ENCODE measurements at regions not wholly inside any gene's neighbourhood (a gene's known extent, or its start where the extent isn't known, plus 50 kb on each side); places are given as distances from the start of the nearest gene placed in this dataset.

DNA sequence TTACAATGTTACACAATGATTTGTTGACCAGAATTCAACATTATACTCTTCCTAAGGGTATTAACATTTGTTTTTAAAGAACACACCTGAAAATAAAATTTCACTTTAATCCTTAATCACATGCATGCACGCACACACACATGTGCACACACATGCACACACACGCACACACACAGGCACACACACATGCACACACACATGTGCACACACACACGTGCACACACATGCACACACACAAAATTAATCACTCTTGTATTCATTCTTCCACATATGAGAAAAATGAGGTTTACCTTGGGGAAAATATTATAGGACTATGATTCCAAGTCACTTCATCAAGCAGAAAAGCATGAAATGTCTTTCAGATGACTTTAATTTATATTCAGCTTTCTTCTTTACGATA lies 331.8 kb upstream of the PLD5 start:
- no peaks in the 10 kb centered on the region for H3K27me3 ChIP-seq
- H3K4me2 ChIP-seq, result no peak overlapping the region
- H4K20me1 ChIP-seq, result no peaks in the 10 kb centered on the region
- H3K4me3 ChIP-seq, result no peak overlapping the region
- no peaks in the 10 kb centered on the region for H3K36me3 ChIP-seq
- no peak for TF ChIP-seq Cebpa-rat (IDR thresholded peaks at IDR 0.05)
- no peak overlapping the region for H3K9ac ChIP-seq
- no peak overlapping the region for H3K27ac ChIP-seq
- peaks cover 0 to 9% (median 7%) of the 10 kb centered on the region in 10 experiments; a peak in 10 of 20 replicates for H3K4me1 ChIP-seq
- H3K9me3 ChIP-seq (replicated peaks in 1 of 11), result 0 out of 22 replicates have a peak, but pooled peaks cover 0 to 1% (median 0%) of the 10 kb centered on the region in 11 experiments

DNA sequence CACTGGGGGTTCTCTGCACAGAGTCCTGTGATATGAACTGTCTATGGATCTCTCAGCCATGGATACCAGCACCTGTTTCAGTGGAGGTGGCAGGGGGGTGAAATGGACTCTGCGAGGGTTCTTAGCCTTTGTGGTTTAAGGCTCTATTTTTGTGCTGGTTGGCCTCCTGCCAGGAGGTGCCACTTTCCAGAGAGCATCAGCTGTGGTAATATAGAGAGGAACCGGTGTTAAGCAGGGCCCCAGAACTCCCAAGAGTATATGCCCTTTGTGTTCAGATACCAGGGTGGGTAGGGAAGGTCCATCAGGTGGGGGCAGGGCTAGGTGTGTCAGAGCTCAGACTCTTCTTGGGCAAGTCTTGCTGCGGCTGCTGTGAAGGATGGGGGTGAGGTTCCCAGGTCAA lies 330.0 kb upstream of the PLD5 start:
- Histone ChIP-seq H3K4me3 (no peak overlapping the region), H3K27ac (no peak overlapping the region), H3K27me3 (no peaks in the 10 kb centered on the region), H3K9me3 (replicated peaks in 1 of 11) (peaks cover 0 to 10% (median 5%) of the 10 kb centered on the region in 11 experiments; a peak in 7 of 22 replicates), H3K9ac (no peak overlapping the region), H4K20me1 (no peaks in the 10 kb centered on the region), H3K36me3 (no peaks in the 10 kb centered on the region), H3K4me1 (peaks cover 0 to 9% (median 7%) of the 10 kb centered on the region in 10 experiments; a peak in 10 of 20 replicates), H3K4me2 (peak overlapping the region in 8 of 11 experiments; percentile 13 to 61 (median 40); a peak in 13 of 22 replicates)
- TF ChIP-seq Cebpa-rat (IDR thresholded peaks at IDR 0.05), result no peak

GRCh38 chr1:242847390-242847993 lies 323.0 kb upstream of the PLD5 start:
- H4K20me1 ChIP-seq, result no peaks in the 10 kb centered on the region
- no peaks in the 10 kb centered on the region for H3K36me3 ChIP-seq
- TF ChIP-seq Cebpa-rat (IDR thresholded peaks at IDR 0.05), result no peak
- no peaks in the 10 kb centered on the region for H3K4me1 ChIP-seq
- H3K27me3 ChIP-seq, result no peaks in the 10 kb centered on the region
- no peak overlapping the region for H3K4me2 ChIP-seq
- H3K4me3 ChIP-seq, result no peak overlapping the region
- H3K9me3 ChIP-seq (replicated peaks in 1 of 11), result peaks cover 9 to 31% (median 16%) of the 10 kb centered on the region in 11 experiments; a peak in 20 of 22 replicates
- no peak overlapping the region for H3K27ac ChIP-seq
- no peak overlapping the region for H3K9ac ChIP-seq

- H3K36me3 ChIP-seq, result no peaks in the 10 kb centered on the region
- TF ChIP-seq Cebpa-rat (IDR thresholded peaks at IDR 0.05), result no peak
- H3K9me3 ChIP-seq (replicated peaks in 1 of 11), result peaks cover 7 to 20% (median 12%) of the 10 kb centered on the region in 11 experiments; a peak in 20 of 22 replicates
- no peaks in the 10 kb centered on the region for H3K27me3 ChIP-seq
- H4K20me1 ChIP-seq, result no peaks in the 10 kb centered on the region
- no peak overlapping the region for H3K4me3 ChIP-seq
- no peak overlapping the region for H3K27ac ChIP-seq
- H3K4me2 ChIP-seq, result no peak overlapping the region
- no peaks in the 10 kb centered on the region for H3K4me1 ChIP-seq
- H3K9ac ChIP-seq, result no peak overlapping the region
Measured at GRCh38 chr1:242842094-242842493, 317.6 kb upstream of the PLD5 start.

- no peak overlapping the region for H3K9ac ChIP-seq
- H3K4me3 ChIP-seq, result no peak overlapping the region
- H3K9me3 ChIP-seq (replicated peaks in 1 of 11), result peaks cover 5 to 11% (median 9%) of the 10 kb centered on the region in 11 experiments; a peak in 20 of 22 replicates
- H3K36me3 ChIP-seq, result no peaks in the 10 kb centered on the region
- H3K4me1 ChIP-seq, result no peaks in the 10 kb centered on the region
- no peaks in the 10 kb centered on the region for H3K27me3 ChIP-seq
- H4K20me1 ChIP-seq, result no peaks in the 10 kb centered on the region
- H3K4me2 ChIP-seq, result no peak overlapping the region
- no peak overlapping the region for H3K27ac ChIP-seq
- TF ChIP-seq Cebpa-rat (IDR thresholded peaks at IDR 0.05), result no peak
Measured at GRCh38 chr1:242839101-242839500, 314.6 kb upstream of the PLD5 start.

- no peaks in the 10 kb centered on the region for H3K9me3 ChIP-seq (replicated peaks in 1 of 11)
- no peak overlapping the region for H3K9ac ChIP-seq
- H3K36me3 ChIP-seq, result no peaks in the 10 kb centered on the region
Measured at GRCh38 chr1:242836423-242836822, 311.9 kb upstream of the PLD5 start.

GRCh38 chr1:242828828-242829227 lies 304.3 kb upstream of the PLD5 start:
- no peaks in the 10 kb centered on the region for H3K4me1 ChIP-seq
- no peak for TF ChIP-seq Cebpa-rat (IDR thresholded peaks at IDR 0.05)
- H3K27ac ChIP-seq, result no peak overlapping the region
- H3K9ac ChIP-seq, result no peak overlapping the region
- H3K36me3 ChIP-seq, result no peaks in the 10 kb centered on the region
- H4K20me1 ChIP-seq, result no peaks in the 10 kb centered on the region
- no peaks in the 10 kb centered on the region for H3K27me3 ChIP-seq
- H3K4me3 ChIP-seq, result no peak overlapping the region
- no peak overlapping the region for H3K4me2 ChIP-seq
- no peaks in the 10 kb centered on the region for H3K9me3 ChIP-seq (replicated peaks in 1 of 11)

More at GRCh38 chr1:242836423-242836822, 311.9 kb upstream of the PLD5 start:
- no peaks in the 10 kb centered on the region for H3K27me3 ChIP-seq
- H4K20me1 ChIP-seq, result no peaks in the 10 kb centered on the region
- no peaks in the 10 kb centered on the region for H3K4me1 ChIP-seq
- no peak overlapping the region for H3K4me3 ChIP-seq
- no peak overlapping the region for H3K4me2 ChIP-seq
- H3K27ac ChIP-seq, result no peak overlapping the region
- TF ChIP-seq Cebpa-rat (IDR thresholded peaks at IDR 0.05), result no peak

- no peak overlapping the region for H3K4me3 ChIP-seq
- H3K27ac ChIP-seq, result no peak overlapping the region
- H3K36me3 ChIP-seq, result no peaks in the 10 kb centered on the region
- H3K4me2 ChIP-seq, result no peak overlapping the region
- no peaks in the 10 kb centered on the region for H3K4me1 ChIP-seq
- no peaks in the 10 kb centered on the region for H3K27me3 ChIP-seq
- no peaks in the 10 kb centered on the region for H3K9me3 ChIP-seq (replicated peaks in 1 of 11)
- no peak for TF ChIP-seq Cebpa-rat (IDR thresholded peaks at IDR 0.05)
- no peak overlapping the region for H3K9ac ChIP-seq
- H4K20me1 ChIP-seq, result no peaks in the 10 kb centered on the region
Measured at GRCh38 chr1:242828199-242828598, 303.7 kb upstream of the PLD5 start.

DNA sequence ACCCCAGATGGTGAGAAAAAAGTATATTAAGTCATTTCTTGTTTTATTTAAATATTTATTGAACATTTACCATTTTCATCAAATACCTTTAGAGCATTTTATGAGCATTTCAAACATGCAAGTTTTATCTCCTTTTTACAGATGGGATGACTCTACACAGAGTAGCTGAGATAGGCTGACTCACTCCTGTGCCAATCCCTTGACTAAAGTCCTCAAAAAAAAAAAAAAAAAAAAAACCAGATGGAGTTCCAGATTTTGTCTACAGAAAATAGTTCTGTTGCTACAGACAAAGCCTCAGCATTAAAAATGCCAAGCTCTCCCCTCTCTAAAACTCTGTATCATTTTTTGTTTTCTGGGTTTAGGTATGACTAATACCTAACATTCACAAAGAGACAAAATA lies 303.0 kb upstream of the PLD5 start:
- no peak overlapping the region for H3K27ac ChIP-seq
- no peaks in the 10 kb centered on the region for H3K4me1 ChIP-seq
- no peaks in the 10 kb centered on the region for H3K27me3 ChIP-seq
- no peaks in the 10 kb centered on the region for H4K20me1 ChIP-seq
- H3K9ac ChIP-seq, result no peak overlapping the region
- no peak for TF ChIP-seq Cebpa-rat (IDR thresholded peaks at IDR 0.05)
- H3K4me2 ChIP-seq, result no peak overlapping the region
- no peak overlapping the region for H3K4me3 ChIP-seq
- H3K36me3 ChIP-seq, result no peaks in the 10 kb centered on the region
- no peaks in the 10 kb centered on the region for H3K9me3 ChIP-seq (replicated peaks in 1 of 11)

DNA sequence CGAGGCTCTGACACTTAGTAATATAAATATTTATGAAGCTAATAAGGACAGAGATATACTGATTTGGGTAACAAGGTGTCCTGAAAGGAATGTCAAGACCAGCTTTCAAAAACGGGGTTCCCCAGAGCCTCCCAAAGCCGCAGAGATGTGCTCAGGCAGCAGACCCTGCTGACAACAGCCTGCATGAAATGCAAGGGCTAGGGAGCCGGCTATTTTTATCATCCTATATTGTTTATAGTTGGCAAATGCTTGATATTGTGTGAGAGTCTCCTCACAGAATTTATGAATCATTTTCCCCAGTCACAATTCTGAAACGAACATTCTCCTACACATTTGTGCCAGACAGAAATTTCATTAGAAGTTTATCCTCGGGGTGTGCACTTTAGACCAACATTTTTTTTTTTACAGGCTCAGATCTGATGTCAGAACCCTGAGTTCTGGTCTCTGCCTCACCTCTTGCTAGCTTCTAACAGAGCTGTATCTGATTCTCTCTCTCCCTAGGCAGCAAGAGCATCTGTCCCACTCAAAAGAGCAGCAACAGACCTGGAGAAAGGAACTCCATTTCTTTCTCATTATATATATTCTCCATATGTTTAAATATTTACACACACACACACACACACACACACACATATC lies 302.3 kb upstream of the PLD5 start:
- Histone ChIP-seq H3K27ac (no peak overlapping the region), H3K9me3 (replicated peaks in 1 of 11) (no peaks in the 10 kb centered on the region), H3K27me3 (no peaks in the 10 kb centered on the region), H3K4me1 (no peaks in the 10 kb centered on the region), H3K4me2 (no peak overlapping the region), H3K36me3 (no peaks in the 10 kb centered on the region), H3K4me3 (no peak overlapping the region), H4K20me1 (no peaks in the 10 kb centered on the region), H3K9ac (no peak overlapping the region)
- TF ChIP-seq Cebpa-rat (IDR thresholded peaks at IDR 0.05), result no peak

Measured in BLaER1 treated with 17β-estradiol and CSF1 and Interleukin-3, amounts not matched to agents 10 nM and 100 nM (cell line).